ENCODE measurements at regions not wholly inside any gene's neighbourhood (a gene's known extent, or its start where the extent isn't known, plus 50 kb on each side); places are given as distances from the start of the nearest gene placed in this dataset.

DNA sequence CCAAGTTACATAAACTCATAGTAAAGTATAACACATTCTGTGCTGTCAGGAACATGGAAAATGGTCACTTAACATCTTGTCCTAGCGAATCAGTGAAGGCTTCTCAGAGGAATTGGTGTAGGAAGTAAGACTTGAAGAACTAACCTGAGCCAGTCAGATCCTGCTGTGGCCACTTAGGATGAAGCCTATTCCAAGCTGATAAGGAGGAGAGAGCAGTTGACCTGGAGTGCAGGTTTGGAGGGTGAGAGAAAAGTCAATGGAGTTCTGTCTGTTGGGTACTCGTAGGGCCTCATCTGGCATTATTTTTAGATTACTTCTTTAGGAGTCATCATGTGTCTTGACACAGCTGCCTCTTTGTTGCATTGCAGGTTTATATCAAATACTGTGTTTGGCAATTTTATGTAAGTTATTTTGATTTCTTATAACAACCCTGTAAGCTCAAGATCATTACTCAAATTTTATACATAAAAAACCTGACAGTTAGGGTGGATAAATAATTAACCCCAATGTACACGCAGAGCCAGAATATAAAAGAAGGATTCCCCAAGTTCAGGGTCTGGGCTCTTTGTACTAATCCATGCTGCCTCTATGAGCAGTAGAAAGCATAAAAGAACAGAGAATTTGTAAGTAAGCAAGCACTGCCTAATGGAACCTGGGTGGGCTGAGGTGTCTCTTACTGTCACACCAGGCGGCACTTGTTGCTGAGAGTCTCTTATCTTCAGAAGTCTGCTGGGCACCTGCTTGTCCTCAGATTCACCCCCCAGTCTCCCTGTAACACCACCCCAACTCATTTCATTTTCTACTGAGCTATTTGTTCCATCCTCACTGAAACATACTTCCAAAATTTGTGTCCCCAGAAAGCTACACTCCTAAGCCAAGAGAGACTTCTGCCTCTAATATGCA is 252.1 kb upstream of the NT5C1B start:
- no peaks in the 10 kb centered on the region for H3K9me3 ChIP-seq (ENCODE audit: insufficient read depth, low read length)
- no peaks in the 10 kb centered on the region for H3K36me3 ChIP-seq (replicated peaks; ENCODE audit: low read depth, low read length)
- no peak overlapping the region for H3K4me3 ChIP-seq (ENCODE audit: low read length)
- TF ChIP-seq EZH2phosphoT487 (IDR thresholded peaks at IDR 0.05; ENCODE audit: low read depth) (no peak), CTCF (IDR thresholded peaks at IDR 0.05; ENCODE audit: low read depth, low read length) (no peak)
- H2AFZ ChIP-seq (ENCODE audit: low read depth, low read length) = no peak overlapping the region
- no peaks in the 10 kb centered on the region for H4K20me1 ChIP-seq (ENCODE audit: insufficient read depth, low read length)
- no peaks in the 10 kb centered on the region for H3K79me2 ChIP-seq (ENCODE audit: low read length)
- no peak overlapping the region for H3K4me2 ChIP-seq (ENCODE audit: low read length)
- H3K27me3 ChIP-seq (ENCODE audit: low read depth, low read length) = no peaks in the 10 kb centered on the region
- H3K27ac ChIP-seq (ENCODE audit: low read length) = no peak overlapping the region
- H3K4me1 ChIP-seq (ENCODE audit: low read length) = peaks cover 29% of the 10 kb centered on the region
- H3K9ac ChIP-seq (ENCODE audit: low read length) = no peak overlapping the region

- H3K4me1 ChIP-seq (ENCODE audit: low read length) = peaks cover 7% of the 10 kb centered on the region
- no peaks in the 10 kb centered on the region for H3K9me3 ChIP-seq (ENCODE audit: insufficient read depth, low read length)
- H3K4me3 ChIP-seq (ENCODE audit: low read length) = no peak overlapping the region
- no peak overlapping the region for H2AFZ ChIP-seq (ENCODE audit: low read depth, low read length)
- no peak overlapping the region for H3K27ac ChIP-seq (ENCODE audit: low read length)
- TF ChIP-seq CTCF (IDR thresholded peaks at IDR 0.05; ENCODE audit: low read depth, low read length) (no peak), EZH2phosphoT487 (IDR thresholded peaks at IDR 0.05; ENCODE audit: low read depth) (no peak)
- no peak overlapping the region for H3K4me2 ChIP-seq (ENCODE audit: low read length)
- no peaks in the 10 kb centered on the region for H3K79me2 ChIP-seq (ENCODE audit: low read length)
- H3K36me3 ChIP-seq (replicated peaks; ENCODE audit: low read depth, low read length) = no peaks in the 10 kb centered on the region
- no peak overlapping the region for H3K9ac ChIP-seq (ENCODE audit: low read length)
- no peaks in the 10 kb centered on the region for H4K20me1 ChIP-seq (ENCODE audit: insufficient read depth, low read length)
- H3K27me3 ChIP-seq (ENCODE audit: low read depth, low read length) = no peaks in the 10 kb centered on the region
Observed at GRCh38 chr2:18837240-18837639, 247.9 kb upstream of the NT5C1B start.

- Histone ChIP-seq H4K20me1 (ENCODE audit: insufficient read depth, low read length) (no peaks in the 10 kb centered on the region), H3K4me1 (ENCODE audit: low read length) (no peaks in the 10 kb centered on the region), H3K9ac (ENCODE audit: low read length) (no peak overlapping the region), H3K79me2 (ENCODE audit: low read length) (no peaks in the 10 kb centered on the region), H3K27me3 (ENCODE audit: low read depth, low read length) (no peaks in the 10 kb centered on the region), H3K27ac (ENCODE audit: low read length) (no peak overlapping the region), H3K4me2 (ENCODE audit: low read length) (no peak overlapping the region), H3K36me3 (replicated peaks; ENCODE audit: low read depth, low read length) (no peaks in the 10 kb centered on the region), H3K4me3 (ENCODE audit: low read length) (no peak overlapping the region), H2AFZ (ENCODE audit: low read depth, low read length) (no peak overlapping the region), H3K9me3 (ENCODE audit: insufficient read depth, low read length) (no peaks in the 10 kb centered on the region)
- TF ChIP-seq EZH2phosphoT487 (IDR thresholded peaks at IDR 0.05; ENCODE audit: low read depth) = no peak
Observed at GRCh38 chr2:18836436-18836835, 247.1 kb upstream of the NT5C1B start.

GRCh38 chr2:18835787-18836186 is 246.4 kb upstream of the NT5C1B start:
- H3K36me3 ChIP-seq (replicated peaks; ENCODE audit: low read depth, low read length) = no peaks in the 10 kb centered on the region

More at GRCh38 chr2:18835787-18836186, 246.4 kb upstream of the NT5C1B start:
- TF ChIP-seq EZH2phosphoT487 (IDR thresholded peaks at IDR 0.05; ENCODE audit: low read depth) = no peak
- TF ChIP-seq CTCF (IDR thresholded peaks at IDR 0.05; ENCODE audit: low read depth, low read length) = no peak
- Histone ChIP-seq H3K79me2 (ENCODE audit: low read length) (no peaks in the 10 kb centered on the region), H3K4me3 (ENCODE audit: low read length) (no peak overlapping the region), H3K27ac (ENCODE audit: low read length) (no peak overlapping the region), H4K20me1 (ENCODE audit: insufficient read depth, low read length) (no peaks in the 10 kb centered on the region), H3K4me1 (ENCODE audit: low read length) (no peaks in the 10 kb centered on the region), H3K9me3 (ENCODE audit: insufficient read depth, low read length) (no peaks in the 10 kb centered on the region), H3K27me3 (ENCODE audit: low read depth, low read length) (no peaks in the 10 kb centered on the region), H2AFZ (ENCODE audit: low read depth, low read length) (no peak overlapping the region), H3K9ac (ENCODE audit: low read length) (no peak overlapping the region), H3K4me2 (ENCODE audit: low read length) (no peak overlapping the region)
